HCT116 (cell line): ENCODE measurements at regions not wholly inside any gene's neighbourhood (a gene's known extent, or its start where the extent isn't known, plus 50 kb on each side); places are given as distances from the start of the nearest gene placed in this dataset.

Source experiments
- ATAC-seq: fragments of 200-7000 bp; cut with Tn5 transposase; 2 replicates; pipeline ENCODE4 v1.9.1; 2020; ENCODE audit warnings: mild to moderate bottlenecking, moderate library complexity
- BruUV-seq: library from RNA; stranded (reverse); fragments of 400-500 nt; replicated peaks from 2 replicates; lab custom pipeline; 2021; lab: Mats Ljungman, UMichigan
- CTCF ChIA-PET: fragments of 300-600 bp; sonication (Branson Sonifier 250); formaldehyde crosslinking; loops from one replicate; lab custom pipeline; 2021; ENCODE audit warnings: antibody characterized with exemption; lab: Charles Lee
- POLR2A ChIA-PET: fragments of 300-600, 350-600 bp; sonication (Branson Sonifier 250); formaldehyde crosslinking; loops from one replicate; lab custom pipeline; 2021; ENCODE audit warnings: antibody characterized with exemption; lab: Charles Lee
- RAD21 ChIA-PET, 2 experiments: fragments of 300-600 bp; sonication (Branson Sonifier 250); formaldehyde crosslinking; loops; one replicate each; lab custom pipeline; 2023; ENCODE audit warnings: low total read pairs in 2 of 2; ENCODE audit not compliant: uncharacterized antibody in 2 of 2, unreplicated experiment in 2 of 2, low non-redundant PET in 1 of 2; lab: Charles Lee
- DNase-seq: peaks from one replicate; pipeline ENCODE4 v3.0.0-alpha.2; 2010; ENCODE audit warnings: low read depth, low spot score
- H2AFZ ChIP-seq: fragments of 200-600 bp; shearing (Covaris generic), sonication (generic); 2 replicates; pipeline ENCODE4 v1.6.1; 2017; ENCODE audit warnings: low read depth, mixed run types, mixed read lengths, antibody characterized with exemption, low read length; ENCODE audit not compliant: poor library complexity, severe bottlenecking
- H3K27ac ChIP-seq: 2 replicates; pipeline ENCODE4 v1.5.1; 2012; ENCODE audit warnings: low read depth, low read length
- H3K27me3 ChIP-seq: fragments of 200-600 bp; sonication (generic); 2 replicates; pipeline ENCODE4 v1.6.1; 2016; ENCODE audit warnings: mixed run types, low read length, mixed read lengths; ENCODE audit not compliant: insufficient read depth
- H3K36me3 ChIP-seq, 2 experiments: fragments of 200-500 bp in 1 of 2; fragments of 200-600 bp in 1 of 2; sonication (Bioruptor generic) in 1 of 2; sonication (generic) in 1 of 2; 2 replicates each; pipeline versions ENCODE4 v1.5.1 to v1.6.1; 2014 to 2016; ENCODE audit warnings: low read length in 2 of 2, inconsistent platforms in 1 of 2, mixed read lengths in 1 of 2, mixed run types in 1 of 2; ENCODE audit not compliant: insufficient read depth in 2 of 2, control insufficient read depth in 1 of 2
- H3K4me1 ChIP-seq, 2 experiments: fragments of 200-600 bp in 1 of 2; sonication (generic) in 1 of 2; 2 replicates each; pipeline versions ENCODE4 v1.5.1 to v1.6.1; 2012 to 2017; ENCODE audit warnings: low read length in 2 of 2, inconsistent platforms in 1 of 2, mild to moderate bottlenecking in 1 of 2, mixed read lengths in 1 of 2, mixed run types in 1 of 2, moderate library complexity in 1 of 2; ENCODE audit not compliant: insufficient read depth in 2 of 2, control insufficient read depth in 1 of 2
- H3K4me2 ChIP-seq: fragments of 200-600 bp; sonication (generic); 2 replicates; pipeline ENCODE4 v1.6.1; 2017; ENCODE audit warnings: mixed run types, low read length, mixed read lengths
- H3K4me3 ChIP-seq, 2 experiments: fragments of 200-600 bp in 1 of 2; sonication (generic) in 1 of 2; replicated peaks in 1 of 2; 2 replicates each; pipeline ENCODE4 v1.5.1; 2011 to 2016; ENCODE audit warnings: low read length in 2 of 2, control low read depth in 1 of 2, low read depth in 1 of 2, mild to moderate bottlenecking in 1 of 2, mixed read lengths in 1 of 2, mixed run types in 1 of 2
- H3K79me2 ChIP-seq: fragments of 200-600 bp; sonication (generic); 2 replicates; pipeline ENCODE4 v1.6.1; 2017; ENCODE audit warnings: mild to moderate bottlenecking, mixed run types, low read length, moderate library complexity, mixed read lengths; ENCODE audit not compliant: insufficient read depth
- H3K9ac ChIP-seq: fragments of 200-600 bp; sonication (generic); 2 replicates; pipeline ENCODE4 v1.6.1; 2016; ENCODE audit warnings: low read length, mixed read lengths
- H3K9me2 ChIP-seq: fragments of 200-600 bp; sonication (generic), shearing (Covaris generic); 2 replicates; pipeline ENCODE4 v1.6.1; 2017; ENCODE audit warnings: mixed run types, mild to moderate bottlenecking, moderate library complexity; ENCODE audit not compliant: insufficient read depth
- H3K9me3 ChIP-seq, 2 experiments: fragments of 200-500 bp in 1 of 2; fragments of 200-600 bp in 1 of 2; sonication (Bioruptor generic) in 1 of 2; sonication (generic) in 1 of 2; 2 replicates each; pipeline ENCODE4 v1.6.1; 2014 to 2017; ENCODE audit warnings: low read length in 2 of 2, mixed read lengths in 2 of 2, inconsistent platforms in 1 of 2, low read depth in 1 of 2, mild to moderate bottlenecking in 1 of 2, mixed run types in 1 of 2, moderate library complexity in 1 of 2; ENCODE audit not compliant: control insufficient read depth in 1 of 2, insufficient read depth in 1 of 2
- H4K20me1 ChIP-seq: fragments of 200-600 bp; sonication (generic), shearing (Covaris generic); 2 replicates; pipeline ENCODE4 v1.6.1; 2017; ENCODE audit warnings: mixed run types, mild to moderate bottlenecking, moderate library complexity; ENCODE audit not compliant: insufficient read depth
- CBX3 ChIP-seq: IDR thresholded peaks from 2 replicates; pipeline ENCODE4 v1.6.1; 2012; ENCODE audit warnings: low read depth
- CEBPB ChIP-seq: IDR thresholded peaks from 2 replicates; pipeline ENCODE4 v1.6.1; 2012; ENCODE audit warnings: low read depth
- EGR1 ChIP-seq: IDR thresholded peaks from 2 replicates; pipeline ENCODE4 v1.6.1; 2012; ENCODE audit warnings: low read depth
- ELF1 ChIP-seq: IDR thresholded peaks from 2 replicates; pipeline ENCODE4 v1.6.1; 2012; ENCODE audit warnings: low read depth, borderline replicate concordance
- EZH2 ChIP-seq: fragments of 200-600 bp; sonication (generic); IDR thresholded peaks from 2 replicates; pipeline ENCODE4 v1.6.1; 2017; ENCODE audit warnings: antibody characterized with exemption, mixed run types
- JUND ChIP-seq: IDR thresholded peaks from 2 replicates; pipeline ENCODE4 v1.6.1; 2012
- POLR2AphosphoS5 ChIP-seq: IDR thresholded peaks from 2 replicates; pipeline ENCODE4 v1.6.1; 2011; ENCODE audit warnings: mild to moderate bottlenecking, low read depth, low read length, moderate library complexity
- RAD21 ChIP-seq: IDR thresholded peaks from 2 replicates; pipeline ENCODE4 v1.6.1; 2012; ENCODE audit warnings: low read depth, mild to moderate bottlenecking
- TCF7L2 ChIP-seq: IDR thresholded peaks from 2 replicates; pipeline ENCODE4 v1.7.0; 2011; ENCODE audit warnings: borderline replicate concordance, inconsistent platforms; ENCODE audit not compliant: insufficient read depth, insufficient read length; ENCODE audit errors: extremely low read depth
- YY1 ChIP-seq: IDR thresholded peaks from 2 replicates; pipeline ENCODE4 v1.6.1; 2011; ENCODE audit warnings: low read length, low read depth, moderate library complexity, mild to moderate bottlenecking; ENCODE audit not compliant: insufficient replicate concordance; ENCODE audit errors: extremely low read depth
- ZNF274 ChIP-seq: fragments of 200-500 bp; sonication (Bioruptor generic); IDR thresholded peaks from 2 replicates; pipeline ENCODE4 v1.6.1; 2014; ENCODE audit warnings: mild to moderate bottlenecking, low read depth, low read length, inconsistent platforms
- intact Hi-C: fragments of 100-400 bp; cut with micrococcal nuclease; formaldehyde crosslinking; loops from 2 replicates; pipeline ENCODE4 v1.10.0; 2022
- TF ChIP-seq, protein P1 (sequence below), 3 experiments: fragments of 200-600 bp in 1 of 3; sonication (generic) in 1 of 3; IDR thresholded peaks in 2 of 3; conservative IDR thresholded peaks in 1 of 3; 2 replicates each; pipeline ENCODE4 v1.5.1; 2012 to 2017; ENCODE audit warnings: low read depth in 2 of 3, low read length in 2 of 3, antibody characterized with exemption in 1 of 3, borderline replicate concordance in 1 of 3, control low read depth in 1 of 3, mild to moderate bottlenecking in 1 of 3, mixed read lengths in 1 of 3, mixed run types in 1 of 3, moderate library complexity in 1 of 3; ENCODE audit not compliant: insufficient read depth in 1 of 3
- TF ChIP-seq, protein P2 (sequence below): IDR thresholded peaks from 2 replicates; pipeline ENCODE4 v1.6.1; 2012

DNA sequence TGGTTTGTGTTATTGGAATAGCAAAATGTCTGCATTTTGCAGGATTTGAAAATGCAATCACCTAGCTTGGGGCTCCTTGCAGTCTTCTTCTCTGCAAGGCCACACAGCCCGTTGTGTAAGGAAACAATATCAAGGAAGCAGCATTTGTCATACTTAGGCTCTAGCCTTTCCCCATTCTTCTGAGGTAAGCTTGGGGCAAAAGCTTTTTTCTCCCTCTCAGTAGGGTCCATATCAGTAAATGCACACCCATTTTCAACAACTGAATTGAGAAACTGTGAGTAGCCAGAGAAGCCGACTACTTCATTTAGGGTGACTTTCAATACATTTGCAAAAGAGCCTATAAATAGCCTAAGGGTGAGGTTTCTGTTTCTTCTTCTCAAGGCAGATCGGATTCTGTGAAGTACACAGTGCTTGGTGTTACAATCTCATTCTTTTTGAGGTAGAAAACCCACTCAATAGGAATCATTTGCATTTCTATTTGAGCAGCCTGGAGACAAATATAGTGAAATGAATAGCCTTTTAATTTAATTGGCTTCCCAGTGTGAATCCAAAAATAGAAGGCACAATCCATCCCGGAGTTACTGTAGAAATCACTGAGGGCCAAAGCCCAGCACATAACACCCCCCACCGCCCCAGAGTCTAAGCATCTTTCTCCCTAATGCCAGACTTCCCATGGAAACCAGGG lies 61.8 kb downstream of the BTBD3 start:
- H3K4me2 ChIP-seq, result no peak overlapping the region
- ATAC-seq (no peak), DNase-seq (no peak)
- H3K4me1 ChIP-seq, result no peaks in the 10 kb centered on the region
- RAD21 ChIA-PET, result no interaction called here
- H3K9me3 ChIP-seq, result no peaks in the 10 kb centered on the region
- H3K9me2 ChIP-seq, result no peaks in the 10 kb centered on the region
- H3K36me3 ChIP-seq, result no peaks in the 10 kb centered on the region
- H3K27me3 ChIP-seq, result no peaks in the 10 kb centered on the region
- no TSS peak for BruUV-seq
- H2AFZ ChIP-seq, result no peak overlapping the region
- intact Hi-C loops, result no loop called here
- no peak overlapping the region for H3K9ac ChIP-seq
- H3K27ac ChIP-seq, result no peak overlapping the region
- CTCF ChIA-PET, result no interaction called here
- no peaks in the 10 kb centered on the region for H3K79me2 ChIP-seq
- POLR2A ChIA-PET, result no interaction called here
- no peak overlapping the region for H3K4me3 ChIP-seq
- TF ChIP-seq JUND (no peak), RAD21 (no peak), ZNF274 (no peak), CBX3 (no peak), EGR1 (no peak), POLR2AphosphoS5 (no peak), CEBPB (no peak), TCF7L2 (no peak), ELF1 (no peak), EZH2 (no peak), YY1 (no peak)
- TF ChIP-seq, protein P1, sequence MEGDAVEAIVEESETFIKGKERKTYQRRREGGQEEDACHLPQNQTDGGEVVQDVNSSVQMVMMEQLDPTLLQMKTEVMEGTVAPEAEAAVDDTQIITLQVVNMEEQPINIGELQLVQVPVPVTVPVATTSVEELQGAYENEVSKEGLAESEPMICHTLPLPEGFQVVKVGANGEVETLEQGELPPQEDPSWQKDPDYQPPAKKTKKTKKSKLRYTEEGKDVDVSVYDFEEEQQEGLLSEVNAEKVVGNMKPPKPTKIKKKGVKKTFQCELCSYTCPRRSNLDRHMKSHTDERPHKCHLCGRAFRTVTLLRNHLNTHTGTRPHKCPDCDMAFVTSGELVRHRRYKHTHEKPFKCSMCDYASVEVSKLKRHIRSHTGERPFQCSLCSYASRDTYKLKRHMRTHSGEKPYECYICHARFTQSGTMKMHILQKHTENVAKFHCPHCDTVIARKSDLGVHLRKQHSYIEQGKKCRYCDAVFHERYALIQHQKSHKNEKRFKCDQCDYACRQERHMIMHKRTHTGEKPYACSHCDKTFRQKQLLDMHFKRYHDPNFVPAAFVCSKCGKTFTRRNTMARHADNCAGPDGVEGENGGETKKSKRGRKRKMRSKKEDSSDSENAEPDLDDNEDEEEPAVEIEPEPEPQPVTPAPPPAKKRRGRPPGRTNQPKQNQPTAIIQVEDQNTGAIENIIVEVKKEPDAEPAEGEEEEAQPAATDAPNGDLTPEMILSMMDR (IDR thresholded peaks at IDR 0.05 in 2 of 3, conservative IDR thresholded peaks at IDR 0.05 in 1 of 3; ENCODE audit: borderline replicate concordance in 1 of 3, insufficient read depth in 1 of 3, low read depth in 2 of 3, low read length in 2 of 3), result no peak
- TF ChIP-seq, protein P2, sequence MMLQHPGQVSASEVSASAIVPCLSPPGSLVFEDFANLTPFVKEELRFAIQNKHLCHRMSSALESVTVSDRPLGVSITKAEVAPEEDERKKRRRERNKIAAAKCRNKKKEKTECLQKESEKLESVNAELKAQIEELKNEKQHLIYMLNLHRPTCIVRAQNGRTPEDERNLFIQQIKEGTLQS, result no peak
- H4K20me1 ChIP-seq, result no peaks in the 10 kb centered on the region
